ENCODE measurements at regions not wholly inside any gene's neighbourhood (a gene's known extent, or its start where the extent isn't known, plus 50 kb on each side); places are given as distances from the start of the nearest gene placed in this dataset.

- TF ChIP-seq CTCF (IDR thresholded peaks at IDR 0.05; ENCODE audit: poor library complexity) (no peak), EZH2phosphoT487 (IDR thresholded peaks at IDR 0.05; ENCODE audit: low read depth, severe bottlenecking, unreplicated experiment) (no peak)
Measured at GRCh38 chr14:38751459-38751858, 351.6 kb downstream of the SEC23A start.
